ENCODE measurements at regions not wholly inside any gene's neighbourhood (a gene's known extent, or its start where the extent isn't known, plus 50 kb on each side); places are given as distances from the start of the nearest gene placed in this dataset.

GRCh38 chr12:87349681-87350080, 679.5 kb downstream of the C12orf50 start:
- no peaks in the 10 kb centered on the region for H4K20me1 ChIP-seq (replicated peaks; ENCODE audit: control insufficient read depth, extremely low read depth, insufficient read depth, low read length)
- no peaks in the 10 kb centered on the region for H3K4me1 ChIP-seq (ENCODE audit: control insufficient read depth, extremely low read depth, insufficient read depth, low read length)
- intact Hi-C loops (cut with micrococcal nuclease) (no loop called here), dilution Hi-C loops (cut with MboI; ENCODE audit: extremely low pct_ligation_motif_present, low sequenced_read_pairs) (no loop called here)
- FAIRE-seq, result no peak
- no peaks in the 10 kb centered on the region for H3K9me3 ChIP-seq (replicated peaks; ENCODE audit: control insufficient read depth, insufficient read depth, low read length)
- H3K9ac ChIP-seq (replicated peaks; ENCODE audit: extremely low read depth, insufficient read depth, low read length), result no peak overlapping the region
- H3K27ac ChIP-seq (ENCODE audit: insufficient read depth, low read depth, low read length), result no peak overlapping the region
- TF ChIP-seq MYC (IDR thresholded peaks at IDR 0.05; ENCODE audit: low read depth, low read length) (no peak), MAX (IDR thresholded peaks at IDR 0.05; ENCODE audit: insufficient read depth, insufficient read length) (no peak), POLR2A (IDR thresholded peaks at IDR 0.05; ENCODE audit: low read depth, low read length) (no peak), EZH2 (IDR thresholded peaks at IDR 0.05; ENCODE audit: borderline replicate concordance, low read depth, low read length, severe bottlenecking) (no peak), POLR2AphosphoS5 (IDR thresholded peaks at IDR 0.05; ENCODE audit: insufficient read depth, low read depth, low read length) (no peak), JUN (IDR thresholded peaks at IDR 0.05; ENCODE audit: borderline replicate concordance, insufficient read depth, insufficient read length, low read depth) (no peak), GATA2 (IDR thresholded peaks at IDR 0.05; ENCODE audit: insufficient read depth, insufficient read length, low read depth, low read length) (no peak), CTCF (IDR thresholded peaks at IDR 0.05; ENCODE audit: extremely low read depth in 1 of 2, insufficient read depth in 1 of 2, low read depth in 1 of 2, low read length in 2 of 2) (no peak), FOS (IDR thresholded peaks at IDR 0.05; ENCODE audit: borderline replicate concordance, insufficient read depth, low read length) (no peak)
- DNase-seq (ENCODE audit: low read depth, low spot score), result no peak
- peaks cover 0 to 4% of the 10 kb centered on the region in 2 experiments for H3K27me3 ChIP-seq (ENCODE audit: control insufficient read depth in 2 of 2, insufficient read depth in 2 of 2, low read length in 2 of 2)
- no peak overlapping the region for H3K4me2 ChIP-seq (ENCODE audit: insufficient read depth, low read length)
- no peak overlapping the region for H2AFZ ChIP-seq (ENCODE audit: low read depth, low read length)
- no peak overlapping the region for H3K4me3 ChIP-seq (replicated peaks in 1 of 3; ENCODE audit: insufficient read depth in 1 of 3, low read depth in 1 of 3, low read length in 3 of 3)
- H3K9me1 ChIP-seq (replicated peaks; ENCODE audit: control insufficient read depth, extremely low read depth, insufficient read depth, low read length), result no peaks in the 10 kb centered on the region
- no TSS peak for BruUV-seq (replicated peaks)
- H3K79me2 ChIP-seq (ENCODE audit: control insufficient read depth, insufficient read depth, low read length), result no peaks in the 10 kb centered on the region
- POLR2A ChIA-PET, result no interaction called here
- CTCF ChIA-PET, result interaction anchor here (0.7 kb wide), 1 partner anchor 1469 kb away, joined by 3 read pairs; no protein-coding TSS in a partner anchor
- no peaks in the 10 kb centered on the region for H3K36me3 ChIP-seq (ENCODE audit: control insufficient read depth in 2 of 2, extremely low read depth in 1 of 2, insufficient read depth in 2 of 2, low read length in 2 of 2)

Data from endothelial cell of umbilical vein (primary cell).